GM12873 (cell line): ENCODE measurements at regions not wholly inside any gene's neighbourhood (a gene's known extent, or its start where the extent isn't known, plus 50 kb on each side); places are given as distances from the start of the nearest gene placed in this dataset.

Source experiments
- TF ChIP-seq, protein P1 (sequence below): IDR thresholded peaks from 2 replicates; pipeline ENCODE4 v1.5.1; 2012; ENCODE audit warnings: low read depth, mild to moderate bottlenecking, moderate library complexity, low read length, control low read depth; ENCODE audit not compliant: insufficient read depth; ENCODE audit errors: missing control alignments

DNA sequence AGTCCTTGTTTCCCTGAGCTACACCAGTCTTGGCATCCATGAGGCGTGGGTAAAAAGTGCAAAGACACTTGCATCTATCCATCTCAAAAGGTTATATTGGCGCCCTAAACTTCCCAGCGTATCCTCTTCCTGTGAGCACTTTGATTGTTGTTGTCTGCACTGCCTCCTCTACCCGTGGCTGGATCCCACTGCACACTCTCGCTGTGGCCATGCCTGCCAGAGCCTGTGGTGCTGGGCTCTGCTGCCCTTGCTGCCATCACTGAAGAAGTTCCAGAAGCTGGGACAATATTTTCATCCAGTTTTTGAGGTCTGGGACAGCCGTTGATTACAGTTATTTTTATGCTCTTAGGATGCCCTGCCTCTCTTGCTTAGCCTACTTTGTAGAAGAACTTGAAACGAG is 85.3 kb upstream of the PCGF5 start:
- TF ChIP-seq, protein P1, sequence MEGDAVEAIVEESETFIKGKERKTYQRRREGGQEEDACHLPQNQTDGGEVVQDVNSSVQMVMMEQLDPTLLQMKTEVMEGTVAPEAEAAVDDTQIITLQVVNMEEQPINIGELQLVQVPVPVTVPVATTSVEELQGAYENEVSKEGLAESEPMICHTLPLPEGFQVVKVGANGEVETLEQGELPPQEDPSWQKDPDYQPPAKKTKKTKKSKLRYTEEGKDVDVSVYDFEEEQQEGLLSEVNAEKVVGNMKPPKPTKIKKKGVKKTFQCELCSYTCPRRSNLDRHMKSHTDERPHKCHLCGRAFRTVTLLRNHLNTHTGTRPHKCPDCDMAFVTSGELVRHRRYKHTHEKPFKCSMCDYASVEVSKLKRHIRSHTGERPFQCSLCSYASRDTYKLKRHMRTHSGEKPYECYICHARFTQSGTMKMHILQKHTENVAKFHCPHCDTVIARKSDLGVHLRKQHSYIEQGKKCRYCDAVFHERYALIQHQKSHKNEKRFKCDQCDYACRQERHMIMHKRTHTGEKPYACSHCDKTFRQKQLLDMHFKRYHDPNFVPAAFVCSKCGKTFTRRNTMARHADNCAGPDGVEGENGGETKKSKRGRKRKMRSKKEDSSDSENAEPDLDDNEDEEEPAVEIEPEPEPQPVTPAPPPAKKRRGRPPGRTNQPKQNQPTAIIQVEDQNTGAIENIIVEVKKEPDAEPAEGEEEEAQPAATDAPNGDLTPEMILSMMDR, result no peak

DNA sequence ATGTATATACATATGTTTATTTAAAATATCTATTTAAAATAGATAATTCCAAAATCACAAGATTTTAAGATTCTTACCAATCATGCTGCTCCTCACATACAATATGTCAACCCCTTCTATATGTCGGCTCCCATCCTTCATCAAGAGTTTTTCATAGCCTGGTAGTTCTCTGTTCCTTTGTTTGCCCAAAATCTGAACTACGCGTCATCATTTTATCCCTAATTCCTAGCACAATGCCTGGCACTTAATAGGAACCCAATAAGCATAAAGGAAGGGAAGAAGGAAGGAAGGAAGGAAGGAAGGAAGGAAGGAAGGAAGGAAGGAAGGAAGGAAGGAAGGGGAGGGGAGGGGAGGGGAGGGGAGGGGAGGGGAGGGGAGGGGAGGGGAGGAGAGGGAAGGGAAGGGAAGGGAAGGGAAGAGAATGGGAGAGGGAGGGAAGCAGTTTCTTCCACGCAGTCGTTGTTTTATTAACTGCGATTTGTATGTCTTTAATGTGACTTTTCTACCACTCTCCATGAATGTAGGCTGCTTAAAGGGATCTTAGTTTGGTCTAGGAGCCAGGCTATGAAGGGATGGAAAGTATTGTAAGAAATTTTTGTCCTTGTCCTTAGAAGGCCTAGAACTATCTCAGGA is 83.3 kb upstream of the PCGF5 start:
- TF ChIP-seq, protein P1, result no peak

DNA sequence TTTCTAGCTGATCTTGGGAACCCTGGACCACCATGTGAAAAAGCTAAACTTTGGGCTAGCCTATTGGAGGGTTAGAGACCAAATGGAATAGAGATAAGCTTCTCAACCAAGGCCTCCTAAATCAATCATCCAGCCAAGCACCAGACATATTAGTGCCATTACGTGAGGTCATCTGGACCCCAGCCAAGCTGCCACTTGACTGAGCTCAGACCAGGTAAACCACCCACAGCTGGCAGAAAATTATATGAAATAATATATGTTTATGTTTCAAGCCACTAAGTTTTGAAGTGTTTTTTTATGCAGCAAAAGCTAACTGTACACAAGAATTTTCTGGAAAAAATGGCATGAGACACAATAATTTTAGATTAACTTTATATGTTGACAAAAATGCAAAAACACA is 82.6 kb upstream of the PCGF5 start:
- TF ChIP-seq, protein P1, result no peak

DNA sequence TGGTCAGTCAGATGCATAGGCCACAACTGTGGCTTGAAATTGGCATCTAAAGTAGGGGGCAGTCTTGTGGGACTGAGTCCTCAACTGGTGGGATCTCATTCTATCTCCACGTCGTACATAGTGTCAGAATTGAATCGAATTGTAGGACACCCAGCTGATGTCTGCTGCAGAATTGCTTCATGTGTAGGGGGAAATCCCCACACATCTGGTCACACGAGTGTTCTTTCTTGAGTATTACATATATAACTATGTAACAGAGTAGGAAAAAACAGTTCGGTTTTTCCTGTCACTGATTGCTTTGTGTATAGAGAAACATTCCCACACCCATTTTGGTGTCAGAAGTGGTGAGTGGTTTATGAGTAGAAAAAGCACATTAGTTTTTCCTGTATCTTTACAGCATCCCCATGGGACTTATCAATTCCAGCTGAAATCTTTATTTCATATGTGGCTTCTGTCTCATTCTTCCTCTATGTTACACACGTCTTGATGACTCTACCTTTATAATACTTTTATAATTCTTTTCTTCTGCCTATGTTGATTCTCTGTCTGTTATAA is 79.4 kb upstream of the PCGF5 start:
- TF ChIP-seq, protein P1, result no peak

DNA sequence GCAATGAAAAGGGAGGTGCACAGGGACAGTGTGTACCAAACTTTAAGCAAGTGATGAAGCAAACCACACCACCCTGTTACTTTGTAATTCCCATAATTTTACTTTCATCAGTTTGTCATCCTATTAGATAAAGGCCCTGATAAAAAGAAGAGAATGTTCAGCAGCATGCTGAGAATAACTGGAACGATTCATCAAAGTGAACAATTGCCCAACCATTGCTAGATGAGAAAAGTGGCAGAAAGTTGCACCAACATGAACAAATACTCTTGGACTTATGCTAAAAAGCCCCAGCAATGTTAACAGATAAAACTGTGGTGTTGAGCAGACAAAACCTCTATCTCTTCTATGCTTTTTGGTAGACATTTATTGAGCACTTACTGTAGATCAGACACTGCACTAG is 75.5 kb upstream of the PCGF5 start:
- TF ChIP-seq, protein P1, result no peak

DNA sequence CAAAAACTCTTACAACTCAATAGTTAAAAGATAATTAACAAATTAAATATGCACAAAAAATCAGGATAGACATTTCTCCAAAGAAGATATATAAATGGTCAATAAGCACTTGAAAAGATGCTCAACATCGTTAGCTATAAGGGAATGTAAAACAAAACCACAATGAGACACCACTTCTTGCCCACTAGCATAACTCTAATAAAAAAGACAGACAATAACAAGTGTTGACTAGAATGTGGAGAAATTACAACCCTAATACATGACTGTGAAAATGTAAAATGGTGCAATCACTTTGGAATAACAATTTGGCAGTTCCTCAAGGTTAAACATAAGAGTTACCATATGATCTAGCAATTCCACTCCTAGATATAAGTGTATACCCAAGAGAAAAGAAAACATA is 74.3 kb upstream of the PCGF5 start:
- TF ChIP-seq, protein P1, result no peak

DNA sequence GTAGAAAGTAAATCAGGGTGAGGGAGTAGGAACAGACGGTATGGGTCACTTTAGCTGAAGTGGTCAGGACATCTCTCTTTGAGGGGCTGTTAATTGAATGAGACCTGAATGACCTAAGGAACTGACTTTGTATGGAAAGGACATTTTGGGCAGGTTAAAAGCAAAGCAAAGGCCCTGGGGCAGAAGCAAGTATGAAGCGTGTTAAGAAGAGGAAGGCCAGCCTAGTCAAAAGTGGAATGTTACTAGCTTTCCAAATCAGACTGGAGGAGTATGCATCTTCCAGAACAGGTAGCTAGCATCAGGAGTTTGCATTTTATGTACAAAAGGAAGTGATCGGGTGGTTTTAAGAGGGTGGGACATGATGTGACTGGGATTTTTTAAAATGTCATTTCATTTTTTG is 70.9 kb upstream of the PCGF5 start:
- TF ChIP-seq, protein P1, result no peak
